GM21737 (cell line): ENCODE measurements at regions not wholly inside any gene's neighbourhood (a gene's known extent, or its start where the extent isn't known, plus 50 kb on each side); places are given as distances from the start of the nearest gene placed in this dataset.
"Not testable (repeated sequence)": the region's sequence is repeated elsewhere in the genome, so short reads cannot be mapped to it uniquely, and the experiment has no call there.

ENCODE experiments used
- ATAC-seq: cut with Tn5 transposase; IDR thresholded peaks from one replicate; pipeline ENCODE4 v1.9.1; 2021; ENCODE audit warnings: mild to moderate bottlenecking, moderate library complexity; ENCODE audit not compliant: unreplicated experiment

GRCh38 chr21:28725396-28725795 is 267.3 kb downstream of the LTN1 start:
- ATAC-seq, result no peak

- no peak for ATAC-seq
These were observed 269.0 kb downstream of the LTN1 start for GRCh38 chr21:28723646-28724045.

GRCh38 chr21:28719723-28720122 is 273.0 kb downstream of the LTN1 start:
- ATAC-seq, result no peak

GRCh38 chr21:28714777-28715464 is 277.8 kb downstream of the LTN1 start:
- ATAC-seq, result no peak

GRCh38 chr21:28712411-28712810 is 280.3 kb downstream of the LTN1 start:
- no peak for ATAC-seq

GRCh38 chr21:28705616-28706015 is 287.1 kb downstream of the LTN1 start:
- ATAC-seq, result no peak

GRCh38 chr21:28704746-28705145 is 287.9 kb downstream of the LTN1 start:
- no peak for ATAC-seq

GRCh38 chr21:28703861-28704260 is 288.8 kb downstream of the LTN1 start:
- no peak for ATAC-seq

GRCh38 chr21:28699596-28700259 is 292.9 kb downstream of the LTN1 start:
- no peak for ATAC-seq

GRCh38 chr21:28699186-28699585 is 293.5 kb downstream of the LTN1 start:
- ATAC-seq, result no peak

GRCh38 chr21:28696844-28697410 is 295.8 kb downstream of the LTN1 start:
- no peak for ATAC-seq

- no peak for ATAC-seq
These were observed 299.2 kb downstream of the LTN1 start for GRCh38 chr21:28693476-28693875.

- ATAC-seq, result no peak
These were observed 302.5 kb downstream of the LTN1 start for GRCh38 chr21:28690196-28690595.

- no peak for ATAC-seq
These were observed 304.3 kb downstream of the LTN1 start for GRCh38 chr21:28688381-28688780.

GRCh38 chr21:28687586-28687985 is 305.1 kb downstream of the LTN1 start:
- no peak for ATAC-seq

GRCh38 chr21:28683982-28684752 is 308.5 kb downstream of the LTN1 start:
- ATAC-seq, result no peak

GRCh38 chr21:28682884-28683283 is 309.8 kb downstream of the LTN1 start:
- ATAC-seq, result not testable (repeated sequence)

GRCh38 chr21:28677096-28677495 is 315.6 kb downstream of the LTN1 start:
- ATAC-seq, result not testable (repeated sequence)

- ATAC-seq, result no peak
These were observed 317.2 kb downstream of the LTN1 start for GRCh38 chr21:28675331-28676041.

- ATAC-seq, result no peak
These were observed 317.9 kb downstream of the LTN1 start for GRCh38 chr21:28674763-28675162.
